ENCODE measurements at regions not wholly inside any gene's neighbourhood (a gene's known extent, or its start where the extent isn't known, plus 50 kb on each side); places are given as distances from the start of the nearest gene placed in this dataset.

- TF ChIP-seq EP300 (IDR thresholded peaks at IDR 0.05; ENCODE audit: borderline replicate concordance in 1 of 2, low read depth in 2 of 2, low read length in 2 of 2) (no peak), KDM5A (IDR thresholded peaks at IDR 0.05; ENCODE audit: low read length) (no peak), ZNF274 (IDR thresholded peaks at IDR 0.05; ENCODE audit: borderline replicate concordance, extremely low read depth, low read length) (no peak), SP1 (IDR thresholded peaks at IDR 0.05; ENCODE audit: low read depth, low read length) (no peak), SUZ12 (IDR thresholded peaks at IDR 0.05; ENCODE audit: low read length) (no peak)
Observed at GRCh38 chr5:31066655-31067328, 126.7 kb upstream of the CDH6 start (continued).

All from H1 (cell line).